Upper lobe of left lung (tissue), 4 donors: ENCODE measurements at regions not wholly inside any gene's neighbourhood (a gene's known extent, or its start where the extent isn't known, plus 50 kb on each side); places are given as distances from the start of the nearest gene placed in this dataset.

Experiments used
- CTCF ChIP-seq, 6 experiments: fragments of 450-650 bp in 4 of 6; fragments of 200-600 bp in 2 of 6; sonication (generic) in 2 of 6; IDR thresholded peaks; one replicate each; pipeline ENCODE4 v1.5.1; 2016 to 2019; ENCODE audit warnings: antibody characterized with exemption in 6 of 6
- EP300 ChIP-seq, 4 donors: sonication (generic); formaldehyde crosslinking; IDR thresholded peaks; one replicate each; pipeline ENCODE4 v1.5.1; 2017; ENCODE audit warnings: antibody characterized with exemption in 4 of 4, control low read depth in 2 of 4
- POLR2A ChIP-seq, 4 donors: fragments of 450-650 bp; IDR thresholded peaks; one replicate each; pipeline ENCODE4 v1.5.1; 2016 to 2017; ENCODE audit warnings: antibody characterized with exemption in 4 of 4, mild to moderate bottlenecking in 2 of 4
- POLR2AphosphoS5 ChIP-seq, 2 donors: sonication (generic); formaldehyde crosslinking; IDR thresholded peaks; one replicate each; pipeline ENCODE4 v1.5.1; 2017; ENCODE audit warnings: antibody characterized with exemption in 2 of 2

- no peak for TF ChIP-seq CTCF (IDR thresholded peaks at IDR 0.05)
- TF ChIP-seq EP300 (IDR thresholded peaks at IDR 0.05), result no peak
- no peak for TF ChIP-seq POLR2A (IDR thresholded peaks at IDR 0.05)
- no peak for TF ChIP-seq POLR2AphosphoS5 (IDR thresholded peaks at IDR 0.05)
These were observed 59.8 kb downstream of the MRM1 start for GRCh38 chr17:36661047-36661666.
